Embryonic facial prominence (tissue), 1 donor: ENCODE measurements at regions not wholly inside any gene's neighbourhood (a gene's known extent, or its start where the extent isn't known, plus 50 kb on each side); places are given as distances from the start of the nearest gene placed in this dataset.

Experiments used
- DNase-seq: peaks from one replicate; pipeline ENCODE4 v3.0.0-alpha.2; 2016; ENCODE audit errors: extremely low spot score

DNA sequence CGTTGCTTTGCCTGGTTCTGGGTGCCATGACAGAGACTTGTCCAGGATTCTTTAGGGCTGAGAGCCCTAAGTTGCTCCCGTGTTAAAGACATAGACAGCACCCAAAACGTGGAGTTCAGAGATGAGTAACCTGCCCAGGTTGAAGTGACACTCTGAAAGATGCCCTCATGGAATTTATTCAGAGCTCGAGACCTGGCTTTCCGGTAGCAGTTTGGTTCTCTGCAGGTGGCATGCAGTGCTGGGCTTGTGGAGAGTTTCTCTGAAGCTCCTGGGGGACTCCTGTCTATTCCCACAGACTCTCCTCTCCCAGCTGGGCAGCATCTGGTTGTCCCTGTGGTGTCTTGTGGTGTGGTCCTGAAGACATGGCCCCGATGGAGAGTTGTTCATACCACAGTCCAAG, 241.0 kb downstream of the RHOU start:
- DNase-seq, result no peak

DNA sequence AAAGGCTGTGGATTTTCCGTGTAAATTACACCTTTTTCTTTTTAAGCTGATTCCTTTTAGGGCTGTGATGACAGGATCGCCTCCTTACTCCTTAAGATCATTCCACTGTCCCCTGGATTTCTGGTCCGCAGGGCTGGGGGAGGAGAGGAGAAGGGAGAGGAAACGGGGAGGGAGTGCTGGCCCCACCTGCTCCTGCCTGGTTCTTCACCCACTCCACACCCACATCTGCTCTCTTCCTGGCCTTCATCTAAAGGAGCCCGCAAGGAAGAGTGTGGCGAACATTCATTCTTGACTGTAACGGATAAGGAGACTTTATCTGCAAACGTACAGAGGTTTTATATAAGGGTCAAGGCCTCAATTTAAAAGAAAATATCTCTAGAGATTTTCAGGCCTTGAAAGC, 242.0 kb downstream of the RHOU start:
- DNase-seq, result no peak

DNA sequence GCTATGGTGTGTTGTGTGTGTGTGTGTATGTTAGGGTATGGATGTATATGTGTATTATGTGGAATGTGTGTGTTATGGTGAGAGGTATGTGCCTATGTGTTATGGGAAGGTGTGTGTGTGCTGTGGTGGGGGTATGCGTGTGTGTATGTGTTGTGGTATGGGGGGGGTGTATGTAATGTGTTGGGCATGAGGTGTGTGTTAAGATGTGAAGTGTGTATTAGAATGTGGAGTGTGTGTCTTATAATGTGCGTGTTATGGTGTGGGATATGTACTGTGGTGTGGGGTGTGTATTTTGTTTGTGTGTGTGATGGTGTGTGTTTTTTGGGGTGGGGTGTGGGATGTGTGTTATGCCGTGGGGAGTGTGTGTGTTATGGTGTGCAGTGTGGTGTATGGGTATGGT, 242.5 kb downstream of the RHOU start:
- DNase-seq, result no peak

DNA sequence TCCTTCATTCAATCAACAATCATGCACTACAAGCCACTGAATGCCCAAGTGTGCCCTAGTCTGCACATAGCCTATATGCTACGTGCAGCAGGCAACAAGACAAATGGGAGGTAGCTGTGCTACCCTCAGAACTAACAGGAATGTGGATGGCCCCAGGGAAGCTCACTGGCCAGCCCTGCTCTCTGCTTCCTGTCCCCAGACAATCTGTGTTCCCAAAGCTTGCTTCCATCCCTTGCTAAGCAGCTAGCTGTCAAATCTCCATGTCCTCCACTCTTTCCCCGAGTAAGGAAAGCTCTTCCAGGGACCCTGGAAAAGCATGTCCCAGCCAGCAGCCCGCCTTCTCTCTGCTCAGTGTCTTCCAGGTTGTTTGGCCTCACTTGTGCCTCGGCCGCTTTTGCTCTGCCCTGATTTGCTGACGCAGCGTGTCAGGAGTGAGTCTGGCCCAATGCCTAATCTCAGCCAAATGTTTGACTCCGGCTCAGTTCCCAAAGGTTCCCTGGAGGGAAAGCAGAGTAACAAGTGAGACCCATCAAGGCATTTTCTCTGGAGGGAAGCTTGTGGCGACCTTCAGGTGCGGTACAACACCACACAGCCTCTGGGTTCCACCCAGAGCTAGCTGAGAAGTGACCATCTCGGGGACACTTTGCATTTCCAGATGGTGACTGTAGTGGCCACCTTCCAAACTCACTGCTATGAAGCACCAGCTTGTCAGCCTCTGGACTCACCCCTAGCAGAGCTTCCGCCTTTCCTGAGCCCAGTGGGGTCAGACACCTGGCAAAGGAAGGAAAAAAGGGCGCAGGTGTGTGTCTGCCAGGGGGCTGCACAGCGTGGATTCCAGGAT, 243.4 kb downstream of the RHOU start:
- DNase-seq, result no peak

DNA sequence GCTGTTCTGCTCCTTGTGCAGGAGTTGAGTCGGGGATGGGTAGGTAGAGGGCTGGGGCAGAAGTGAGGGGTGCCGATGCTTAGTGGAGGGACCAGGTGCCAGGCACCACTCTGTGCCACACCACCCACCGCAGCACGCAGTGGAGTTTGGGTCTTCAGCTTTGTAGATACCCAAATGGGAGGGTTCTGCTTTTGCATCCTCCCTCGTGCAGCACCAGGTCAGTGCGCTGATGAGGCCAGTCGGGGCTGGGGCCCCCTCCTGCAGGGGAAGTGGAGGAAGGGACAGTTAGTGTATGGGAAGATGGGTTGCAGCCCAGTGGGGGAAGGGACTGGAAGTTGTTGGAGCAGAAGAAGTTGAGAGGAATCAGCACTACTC, 244.0 kb downstream of the RHOU start:
- DNase-seq, result no peak

DNA sequence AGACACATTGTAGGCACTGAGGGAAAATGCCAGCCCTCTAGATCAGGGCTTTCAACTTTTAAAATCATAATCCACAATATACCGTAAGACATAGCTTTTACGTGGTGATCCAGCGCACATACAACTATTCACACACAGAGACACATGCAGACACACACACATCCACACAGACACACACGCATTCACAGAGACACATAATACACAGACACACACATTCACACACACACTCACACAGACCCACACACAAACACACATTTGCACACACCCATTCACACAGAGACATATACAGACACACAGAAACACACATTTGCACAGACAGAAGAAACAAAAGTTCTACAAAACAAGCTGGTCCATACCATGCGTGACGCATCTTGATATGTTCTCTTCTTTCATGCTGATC, 244.5 kb downstream of the RHOU start:
- DNase-seq, result no peak

DNA sequence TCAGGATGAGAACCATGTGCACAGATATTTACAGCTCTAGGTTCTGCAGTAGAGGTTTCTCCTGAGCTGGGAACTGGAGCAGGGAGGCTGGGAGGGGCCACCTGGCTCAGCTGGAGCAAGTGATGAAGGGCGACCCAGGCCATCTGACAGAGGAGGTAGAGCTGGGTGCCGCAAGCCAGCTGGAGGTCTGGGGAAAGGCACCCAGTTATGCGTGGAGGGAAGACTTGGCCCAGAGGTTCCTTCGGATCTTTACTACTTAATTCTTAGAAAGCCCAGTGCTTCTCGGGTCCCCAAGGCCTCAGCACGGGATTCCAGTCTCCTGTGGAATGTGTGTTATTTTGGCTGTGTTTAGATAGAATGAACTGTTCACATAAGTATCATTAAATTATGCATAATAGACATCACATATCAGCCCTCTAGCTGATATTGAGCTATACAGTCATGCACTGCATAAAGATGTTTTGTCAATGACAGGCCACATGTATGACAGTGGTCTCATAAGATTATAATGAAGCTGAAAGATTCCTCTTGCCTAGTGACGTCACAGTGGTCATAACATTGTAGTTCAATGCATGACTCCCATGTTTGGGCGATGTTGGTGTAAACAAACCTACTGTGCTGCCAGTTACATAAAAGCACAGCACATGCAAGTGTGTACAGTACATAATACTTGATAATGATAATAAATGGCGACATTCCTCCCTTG, 245.1 kb downstream of the RHOU start:
- DNase-seq, result no peak

DNA sequence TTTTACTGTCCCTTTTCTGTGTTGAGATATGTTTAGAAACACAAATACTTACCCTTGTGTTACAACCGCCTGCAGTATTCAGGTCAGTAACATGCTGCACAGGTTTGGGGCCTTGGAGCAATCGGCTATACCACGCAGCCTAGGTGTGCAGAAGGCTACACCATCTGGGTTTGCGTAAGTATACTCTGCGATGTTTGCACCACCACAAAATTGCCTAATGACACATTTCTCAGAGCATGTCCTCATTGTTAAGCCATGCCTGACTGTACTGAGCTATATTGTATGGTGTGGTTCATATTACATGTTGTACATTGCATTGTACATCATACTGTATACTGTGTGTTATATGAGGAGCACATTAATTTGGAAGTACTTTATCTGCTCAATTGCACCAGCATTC, 247.4 kb downstream of the RHOU start:
- DNase-seq, result no peak

DNA sequence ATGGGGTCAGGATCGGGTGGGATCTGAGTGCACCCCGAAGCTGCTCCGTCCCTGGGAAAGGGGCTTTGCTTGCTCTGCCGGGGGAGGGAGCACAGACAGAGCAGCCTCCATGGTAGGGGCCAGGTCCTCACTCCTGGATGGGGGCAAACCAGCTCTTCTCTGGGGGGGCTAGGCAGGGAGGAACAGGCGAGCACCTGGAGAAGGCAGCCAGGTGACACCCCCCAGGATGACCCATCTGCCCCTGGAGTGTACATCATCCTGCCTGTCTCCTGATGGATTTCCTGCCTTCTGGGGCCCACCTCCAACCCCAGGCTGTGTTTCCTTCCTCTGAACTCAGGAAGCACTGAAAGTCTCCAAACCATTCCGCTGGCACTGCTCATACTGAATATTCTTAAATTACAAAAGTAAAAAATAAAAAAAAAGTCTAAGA, 248.0 kb downstream of the RHOU start:
- no peak for DNase-seq

DNA sequence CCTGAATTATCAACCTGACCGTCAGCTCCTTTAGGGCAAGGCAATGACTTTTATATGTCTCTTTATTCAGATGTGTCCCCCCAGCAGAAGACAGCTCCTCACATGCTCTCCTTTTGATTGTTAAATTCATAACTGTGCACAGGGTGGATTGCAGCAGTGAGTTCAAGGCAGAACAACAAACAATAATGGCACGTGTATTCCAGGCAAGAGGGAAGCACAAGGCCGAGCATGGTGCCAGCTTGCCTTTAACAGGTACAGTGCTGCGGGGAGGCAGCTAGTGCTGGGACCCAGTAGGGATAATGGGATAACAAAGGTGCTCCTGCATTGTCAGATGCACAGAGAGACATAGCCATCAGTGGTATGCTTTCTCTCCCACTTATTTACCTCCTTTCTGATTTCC, 248.4 kb downstream of the RHOU start:
- DNase-seq, result no peak

DNA sequence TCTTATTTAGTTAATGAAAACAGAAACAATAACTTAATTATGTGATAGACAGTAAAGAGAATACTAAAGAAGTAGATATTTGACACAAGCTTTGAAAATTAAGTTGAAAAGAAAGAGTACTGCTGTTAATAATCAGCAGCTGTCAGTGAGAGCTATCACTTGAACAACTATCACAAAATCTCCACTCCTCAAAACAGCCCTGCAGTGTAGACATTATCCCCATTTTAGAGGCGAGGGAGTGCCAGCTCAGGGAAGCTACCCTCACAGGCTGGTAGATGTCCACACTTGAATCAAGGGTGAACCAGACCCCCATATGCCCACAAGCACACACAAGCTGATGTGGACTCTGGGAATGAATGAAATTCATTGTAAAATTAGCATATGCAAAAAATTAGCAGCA, 248.8 kb downstream of the RHOU start:
- no peak for DNase-seq

DNA sequence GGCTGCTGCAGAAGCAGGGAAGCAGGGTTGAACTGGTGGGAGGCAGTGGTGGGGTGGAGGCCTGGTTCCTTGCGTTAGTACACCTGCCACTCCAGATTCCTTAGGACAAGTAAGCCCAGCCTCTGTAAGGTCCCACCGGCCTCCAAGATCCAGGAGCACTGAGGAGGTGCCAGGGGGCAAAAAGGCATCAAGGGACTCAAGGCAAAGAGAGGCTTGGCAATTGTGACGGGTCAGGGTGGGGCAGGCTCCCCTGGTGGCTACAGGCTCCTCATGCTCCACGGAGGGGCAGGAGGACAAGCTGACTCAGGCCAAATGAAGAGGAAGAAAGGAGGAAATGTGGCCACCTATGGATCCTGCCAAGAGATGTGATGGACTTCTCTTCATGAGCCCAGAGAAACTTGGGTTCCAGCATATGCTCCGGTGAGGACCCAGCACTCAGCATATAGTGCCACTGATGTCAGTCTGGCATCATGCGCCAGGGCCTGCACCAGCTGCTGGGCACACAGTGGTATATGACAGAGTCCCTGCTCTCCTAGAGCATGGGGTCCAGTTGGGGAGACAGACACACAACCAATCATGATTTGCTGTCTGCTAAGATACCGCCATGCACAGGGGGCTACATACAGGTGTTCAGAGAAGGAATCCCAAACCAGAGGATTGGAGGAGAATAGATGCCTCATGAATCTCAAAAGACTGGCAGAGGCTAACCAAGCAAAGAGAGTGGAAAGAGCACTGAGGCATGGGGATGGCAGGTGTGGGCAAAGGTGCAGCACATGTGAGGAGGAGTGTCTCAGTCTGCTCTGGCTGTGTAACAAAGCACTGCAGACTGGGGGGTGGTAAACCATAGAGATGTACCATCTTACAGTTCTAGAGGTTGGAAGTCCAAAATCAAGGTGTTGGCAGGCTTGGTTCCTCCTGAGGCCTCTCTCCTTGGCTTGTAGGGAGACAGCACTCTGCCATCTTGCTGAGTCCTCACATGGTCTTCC, 249.7 kb downstream of the RHOU start:
- DNase-seq, result no peak

DNA sequence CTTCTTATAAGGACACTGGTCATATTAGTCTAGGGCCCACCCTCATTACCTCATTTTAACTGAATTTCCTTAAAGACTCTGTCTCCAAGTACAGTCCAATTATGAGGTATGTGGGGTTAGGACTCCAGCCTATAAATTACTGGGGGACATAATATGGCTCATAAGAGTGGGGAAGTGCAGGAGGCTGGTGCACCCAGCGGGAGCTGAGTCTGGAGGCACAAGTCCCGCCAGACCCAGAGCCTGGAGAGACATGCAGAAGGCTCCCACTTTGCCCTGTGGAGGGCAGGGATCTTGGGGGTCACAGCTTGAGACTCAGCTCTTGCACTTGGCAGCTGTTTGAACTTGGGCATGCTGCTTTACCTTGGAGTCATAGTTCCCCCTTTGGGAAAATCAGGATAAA, 250.4 kb downstream of the RHOU start:
- no peak for DNase-seq

DNA sequence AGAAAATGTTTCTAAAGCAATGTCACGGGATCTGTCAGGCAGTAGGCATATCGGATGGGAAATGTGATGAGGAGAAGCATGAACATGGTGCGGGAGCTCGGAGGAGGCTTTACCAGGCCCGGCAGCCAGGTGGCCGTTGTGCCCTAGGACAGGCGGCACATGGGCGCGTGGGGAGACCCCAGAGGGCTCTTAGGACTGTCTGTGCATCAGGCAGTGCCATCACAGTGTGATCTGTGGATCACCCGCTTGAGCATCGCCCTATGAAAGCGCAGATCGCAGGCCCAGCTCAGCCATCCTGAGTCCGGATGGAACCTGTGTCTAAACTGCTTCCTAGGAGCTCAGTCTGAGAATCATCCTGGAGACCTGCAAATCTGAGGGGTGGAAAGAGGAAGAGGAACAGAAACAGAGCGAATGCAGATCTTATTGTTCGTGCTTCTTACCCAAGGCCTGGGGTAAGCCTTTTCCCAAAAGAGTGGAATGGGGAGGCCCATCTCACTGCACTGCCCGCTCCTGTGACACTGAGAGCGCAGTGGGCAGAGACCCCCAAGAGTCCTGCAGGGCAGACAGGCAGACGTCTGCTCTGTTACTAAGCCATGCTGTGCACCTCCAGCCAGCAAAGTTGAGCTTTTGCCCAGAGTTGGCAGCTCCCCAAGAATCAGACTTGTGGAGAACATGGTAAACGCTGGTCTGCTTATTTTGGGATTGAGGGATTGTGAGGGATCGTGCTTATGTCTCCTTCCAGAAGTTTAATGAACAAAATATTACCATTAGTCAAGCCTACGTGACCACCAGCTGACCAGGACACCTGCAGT, 251.0 kb downstream of the RHOU start:
- DNase-seq, result no peak

DNA sequence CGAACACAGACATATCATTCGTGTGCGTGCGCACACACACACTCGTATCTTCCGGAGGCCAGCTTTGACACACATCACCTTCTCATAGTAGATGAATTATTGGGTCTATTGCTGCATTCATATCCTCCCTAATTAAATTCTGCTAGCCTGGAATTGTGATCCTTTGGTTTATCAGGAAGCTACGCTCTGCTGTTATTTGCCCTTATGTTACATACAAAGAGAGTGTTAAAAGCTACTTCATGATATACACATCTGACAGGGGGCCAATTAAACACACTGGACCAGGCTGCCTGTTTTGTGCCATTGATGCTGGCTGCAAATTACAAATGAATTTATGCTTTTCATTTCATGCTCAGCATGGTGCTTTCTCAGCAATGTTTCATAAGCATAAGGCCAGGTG, 252.0 kb downstream of the RHOU start:
- DNase-seq, result no peak

DNA sequence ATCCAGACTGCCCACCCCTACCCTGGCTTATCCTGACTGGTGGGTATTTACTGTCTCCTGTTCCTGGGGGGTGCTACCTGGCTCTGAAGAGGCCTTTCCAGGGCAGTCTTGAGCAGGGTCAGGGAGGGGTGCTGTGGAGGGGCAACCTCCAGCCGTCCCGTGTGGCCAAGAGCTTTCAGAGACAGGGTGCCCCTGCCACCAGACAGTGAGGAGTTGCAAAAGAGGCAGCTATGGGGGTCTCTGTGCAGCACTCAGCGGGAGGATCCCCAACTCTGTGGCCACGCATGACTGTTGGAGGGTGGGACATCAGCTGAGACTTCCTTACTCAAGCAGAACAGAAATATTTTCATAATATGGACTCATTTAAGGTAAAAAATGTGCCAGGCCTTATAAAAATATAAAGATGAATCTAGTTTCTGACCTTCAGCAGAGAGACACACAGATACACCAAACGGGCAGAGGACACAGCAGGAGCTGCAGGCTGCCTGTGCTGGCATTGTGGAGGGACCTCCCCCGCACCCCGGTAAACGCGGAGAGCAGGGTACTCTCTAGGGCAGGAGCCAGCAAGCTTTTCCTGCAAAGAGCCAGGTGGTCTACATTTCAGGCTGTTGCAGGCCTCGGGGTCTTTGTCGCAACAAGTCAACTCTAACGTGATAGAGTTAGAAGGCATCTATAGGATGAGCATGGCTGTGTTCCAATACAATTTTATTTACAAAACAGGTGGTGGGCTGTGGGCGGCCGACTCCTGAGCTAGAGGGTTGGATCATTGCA, 252.6 kb downstream of the RHOU start:
- no peak for DNase-seq

DNA sequence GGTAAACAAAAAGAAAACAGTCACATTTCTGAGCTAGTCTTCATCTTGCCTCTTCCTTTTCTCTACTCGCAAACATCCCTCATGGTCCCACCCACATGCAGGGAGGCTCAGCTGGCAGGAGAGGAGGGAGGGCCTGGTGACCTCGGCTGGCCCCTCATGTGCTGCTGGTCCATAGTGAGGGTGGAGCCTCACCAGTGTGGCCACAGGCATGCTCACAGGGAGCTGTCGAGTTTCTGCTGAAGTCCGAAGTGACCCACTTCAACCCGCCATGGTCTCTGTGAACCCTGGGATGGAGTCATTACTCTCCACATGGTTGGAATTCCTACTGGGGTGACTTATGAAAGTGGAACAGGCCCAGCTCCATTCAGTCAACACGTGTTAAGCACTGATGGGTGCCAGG, 253.4 kb downstream of the RHOU start:
- DNase-seq, result no peak

DNA sequence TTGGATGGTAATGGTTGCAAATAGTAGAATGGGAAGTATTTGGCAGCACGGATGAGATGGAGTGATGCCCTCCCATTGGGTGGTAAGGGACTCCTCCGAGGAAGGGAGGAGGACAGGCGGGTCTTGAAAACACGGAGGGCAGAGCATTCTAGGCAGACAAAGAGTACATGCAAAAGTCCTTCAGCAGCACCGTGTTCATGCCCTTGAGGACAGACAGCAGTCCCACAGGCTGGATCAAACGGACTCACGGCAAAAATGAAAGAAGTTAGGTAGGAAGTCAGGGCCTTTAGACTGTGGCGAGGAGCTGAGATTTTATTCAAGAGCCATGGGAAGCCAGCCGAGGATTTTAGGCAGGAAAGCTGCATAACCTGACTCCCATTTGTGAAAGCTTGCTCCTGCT, 253.9 kb downstream of the RHOU start:
- no peak for DNase-seq

DNA sequence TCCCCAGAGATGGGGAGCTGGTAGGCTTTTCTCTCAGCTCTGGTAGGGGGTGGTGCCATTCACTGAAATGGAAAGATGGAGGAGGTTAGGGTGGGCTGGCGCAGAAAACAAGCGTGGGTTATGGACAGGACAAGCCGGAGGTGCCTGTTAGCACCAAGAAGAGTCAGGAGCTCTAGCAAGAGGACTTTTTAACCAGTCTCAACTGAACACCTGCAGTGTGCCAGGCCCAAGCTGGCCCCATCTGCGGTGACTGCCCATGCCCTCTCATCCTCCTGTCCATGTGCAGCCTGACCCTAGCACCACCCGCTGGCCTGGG, 254.4 kb downstream of the RHOU start:
- DNase-seq, result no peak

DNA sequence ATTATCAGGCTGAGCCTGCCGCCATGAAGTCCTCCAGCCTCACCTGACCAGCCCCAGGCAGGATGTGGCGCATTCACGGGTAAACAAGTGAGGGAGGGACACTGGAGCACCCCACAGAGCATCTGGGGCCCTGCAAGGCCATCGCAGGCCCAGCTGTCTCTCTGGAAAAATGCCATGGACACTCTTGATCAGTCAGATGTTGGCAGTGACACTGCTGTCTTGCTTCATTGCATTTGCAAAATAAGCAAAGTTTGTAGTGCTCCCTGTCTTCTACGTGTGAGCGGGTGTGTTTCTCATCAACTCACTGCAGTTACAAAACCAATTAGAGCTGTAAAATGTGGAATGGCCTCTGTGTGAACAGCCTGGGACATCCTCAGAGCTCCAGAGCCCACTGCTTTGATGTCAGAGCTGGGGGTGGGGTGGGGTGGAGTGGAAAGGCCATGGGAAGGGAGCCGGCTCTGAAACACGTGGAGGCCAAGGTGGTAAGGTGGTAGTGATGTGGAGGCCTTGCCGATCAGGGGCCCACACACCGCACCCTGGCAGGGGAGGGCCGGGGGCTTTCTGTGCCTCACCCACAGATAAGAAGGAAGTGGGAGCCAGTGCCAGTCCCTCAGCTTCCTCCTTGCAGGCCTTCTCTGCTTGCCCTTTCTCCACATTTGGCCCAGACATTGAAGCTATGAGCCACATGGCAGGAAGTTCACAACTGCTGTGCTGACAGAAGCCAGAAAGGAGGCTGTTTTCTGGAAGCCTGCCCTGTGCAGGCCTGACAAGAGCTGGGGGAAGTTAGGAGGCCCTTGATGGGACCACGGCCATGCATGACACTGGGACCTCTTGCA, 254.9 kb downstream of the RHOU start:
- no peak for DNase-seq
